ENCODE measurements at regions not wholly inside any gene's neighbourhood (a gene's known extent, or its start where the extent isn't known, plus 50 kb on each side); places are given as distances from the start of the nearest gene placed in this dataset.

DNA sequence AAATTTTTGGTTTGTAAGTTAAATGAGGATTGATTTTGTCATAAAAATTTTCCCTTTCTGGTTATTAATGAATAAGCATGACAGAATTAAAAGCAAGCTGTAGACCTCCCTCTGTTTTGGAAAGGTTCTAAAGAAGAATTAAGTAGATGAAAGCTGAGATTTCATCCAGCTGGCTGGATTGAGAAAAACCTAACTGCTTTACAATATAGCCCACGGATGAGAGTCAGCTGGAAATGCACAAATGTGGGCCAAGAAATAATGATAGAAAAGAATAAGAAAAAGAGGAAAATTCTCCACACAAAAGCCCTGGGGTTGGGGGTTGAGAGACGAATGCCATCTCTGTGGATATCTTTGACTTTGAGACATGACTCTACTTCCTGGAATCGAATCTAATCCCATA, 631.6 kb downstream of the HDGFL1 start:
- TF ChIP-seq, protein P1, sequence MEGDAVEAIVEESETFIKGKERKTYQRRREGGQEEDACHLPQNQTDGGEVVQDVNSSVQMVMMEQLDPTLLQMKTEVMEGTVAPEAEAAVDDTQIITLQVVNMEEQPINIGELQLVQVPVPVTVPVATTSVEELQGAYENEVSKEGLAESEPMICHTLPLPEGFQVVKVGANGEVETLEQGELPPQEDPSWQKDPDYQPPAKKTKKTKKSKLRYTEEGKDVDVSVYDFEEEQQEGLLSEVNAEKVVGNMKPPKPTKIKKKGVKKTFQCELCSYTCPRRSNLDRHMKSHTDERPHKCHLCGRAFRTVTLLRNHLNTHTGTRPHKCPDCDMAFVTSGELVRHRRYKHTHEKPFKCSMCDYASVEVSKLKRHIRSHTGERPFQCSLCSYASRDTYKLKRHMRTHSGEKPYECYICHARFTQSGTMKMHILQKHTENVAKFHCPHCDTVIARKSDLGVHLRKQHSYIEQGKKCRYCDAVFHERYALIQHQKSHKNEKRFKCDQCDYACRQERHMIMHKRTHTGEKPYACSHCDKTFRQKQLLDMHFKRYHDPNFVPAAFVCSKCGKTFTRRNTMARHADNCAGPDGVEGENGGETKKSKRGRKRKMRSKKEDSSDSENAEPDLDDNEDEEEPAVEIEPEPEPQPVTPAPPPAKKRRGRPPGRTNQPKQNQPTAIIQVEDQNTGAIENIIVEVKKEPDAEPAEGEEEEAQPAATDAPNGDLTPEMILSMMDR (conservative IDR thresholded peaks at IDR 0.05 in 1 of 2, IDR thresholded peaks at IDR 0.05 in 1 of 2; ENCODE audit: low read depth in 1 of 2, low read length in 2 of 2), result no peak
- no peak for TF ChIP-seq EZH2 (IDR thresholded peaks at IDR 0.05; ENCODE audit: low read length, missing control alignments)
